HG02943 (cell line): ENCODE measurements at regions not wholly inside any gene's neighbourhood (a gene's known extent, or its start where the extent isn't known, plus 50 kb on each side); places are given as distances from the start of the nearest gene placed in this dataset.
"Not testable (repeated sequence)": the region's sequence is repeated elsewhere in the genome, so short reads cannot be mapped to it uniquely, and the experiment has no call there.

ENCODE experiments used
- ATAC-seq: cut with Tn5 transposase; IDR thresholded peaks from one replicate; pipeline ENCODE4 v1.9.1; 2021; ENCODE audit warnings: mild to moderate bottlenecking, low read depth, moderate library complexity; ENCODE audit not compliant: unreplicated experiment

- no peak for ATAC-seq
Observed at GRCh38 chr3:901953-902778, 190.7 kb upstream of the CNTN6 start.

- ATAC-seq: no peak
Observed at GRCh38 chr3:905217-905616, 187.6 kb upstream of the CNTN6 start.

- ATAC-seq: no peak
Observed at GRCh38 chr3:906739-907138, 186.1 kb upstream of the CNTN6 start.

- no peak for ATAC-seq
Observed at GRCh38 chr3:908839-909238, 184.0 kb upstream of the CNTN6 start.

- ATAC-seq: not testable (repeated sequence)
Observed at GRCh38 chr3:912717-913116, 180.1 kb upstream of the CNTN6 start.

GRCh38 chr3:923161-923910 lies 169.5 kb upstream of the CNTN6 start:
- no peak for ATAC-seq

GRCh38 chr3:930866-931265 lies 162.0 kb upstream of the CNTN6 start:
- no peak for ATAC-seq

GRCh38 chr3:933326-933725 lies 159.5 kb upstream of the CNTN6 start:
- no peak for ATAC-seq

- no peak for ATAC-seq
Observed at GRCh38 chr3:944786-945185, 148.0 kb upstream of the CNTN6 start.

GRCh38 chr3:945738-946137 lies 147.1 kb upstream of the CNTN6 start:
- ATAC-seq: no peak

- ATAC-seq: no peak
Observed at GRCh38 chr3:952906-953305, 139.9 kb upstream of the CNTN6 start.

- ATAC-seq: no peak
Observed at GRCh38 chr3:963255-963654, 129.6 kb upstream of the CNTN6 start.

- no peak for ATAC-seq
Observed at GRCh38 chr3:963755-964154, 129.1 kb upstream of the CNTN6 start.

- ATAC-seq: no peak
Observed at GRCh38 chr3:965826-966225, 127.0 kb upstream of the CNTN6 start.

- ATAC-seq: no peak
Observed at GRCh38 chr3:966341-966740, 126.5 kb upstream of the CNTN6 start.

- ATAC-seq: no peak
Observed at GRCh38 chr3:973340-973739, 119.5 kb upstream of the CNTN6 start.

- no peak for ATAC-seq
Observed at GRCh38 chr3:976006-976405, 116.8 kb upstream of the CNTN6 start.

GRCh38 chr3:981156-981555 lies 111.7 kb upstream of the CNTN6 start:
- no peak for ATAC-seq

- ATAC-seq: no peak
Observed at GRCh38 chr3:988785-989184, 104.0 kb upstream of the CNTN6 start.

GRCh38 chr3:992871-993270 lies 100.0 kb upstream of the CNTN6 start:
- no peak for ATAC-seq

- ATAC-seq: no peak
Observed at GRCh38 chr3:1002010-1002409, 90.8 kb upstream of the CNTN6 start.

GRCh38 chr3:1007866-1008265 lies 85.0 kb upstream of the CNTN6 start:
- no peak for ATAC-seq
